Left hindlimb (tissue), 1 donor: ENCODE measurements at regions not wholly inside any gene's neighbourhood (a gene's known extent, or its start where the extent isn't known, plus 50 kb on each side); places are given as distances from the start of the nearest gene placed in this dataset.

ENCODE experiments used
- DNase-seq: peaks from one replicate; pipeline ENCODE4 v3.0.0-alpha.2; 2018

- no peak for DNase-seq
Observed at GRCh38 chr6:139920776-139921100, 546.3 kb upstream of the CITED2 start.

- no peak for DNase-seq
Observed at GRCh38 chr6:139920027-139920775, 545.8 kb upstream of the CITED2 start.

- DNase-seq, result no peak
Observed at GRCh38 chr6:139919107-139920026, 544.9 kb upstream of the CITED2 start.

- no peak for DNase-seq
Observed at GRCh38 chr6:139917951-139918630, 543.6 kb upstream of the CITED2 start.

- no peak for DNase-seq
Observed at GRCh38 chr6:139914910-139915309, 540.5 kb upstream of the CITED2 start.

GRCh38 chr6:139912735-139913400 lies 538.4 kb upstream of the CITED2 start:
- no peak for DNase-seq

GRCh38 chr6:139909992-139910391 lies 535.5 kb upstream of the CITED2 start:
- no peak for DNase-seq

- DNase-seq, result no peak
Observed at GRCh38 chr6:139905404-139906052, 531.1 kb upstream of the CITED2 start.

GRCh38 chr6:139904568-139904967 lies 530.1 kb upstream of the CITED2 start:
- no peak for DNase-seq

- DNase-seq, result no peak
Observed at GRCh38 chr6:139904158-139904533, 529.7 kb upstream of the CITED2 start.

- DNase-seq, result no peak
Observed at GRCh38 chr6:139903411-139904157, 529.1 kb upstream of the CITED2 start.

GRCh38 chr6:139895205-139895793 lies 520.9 kb upstream of the CITED2 start:
- DNase-seq, result no peak

GRCh38 chr6:139894271-139894670 lies 519.8 kb upstream of the CITED2 start:
- no peak for DNase-seq

- DNase-seq, result no peak
Observed at GRCh38 chr6:139891471-139891870, 517.0 kb upstream of the CITED2 start.

- DNase-seq, result no peak
Observed at GRCh38 chr6:139888681-139889122, 514.3 kb upstream of the CITED2 start.

- no peak for DNase-seq
Observed at GRCh38 chr6:139887275-139887674, 512.8 kb upstream of the CITED2 start.

GRCh38 chr6:139886396-139886795 lies 511.9 kb upstream of the CITED2 start:
- no peak for DNase-seq

GRCh38 chr6:139885909-139886308 lies 511.5 kb upstream of the CITED2 start:
- no peak for DNase-seq

GRCh38 chr6:139883776-139884175 lies 509.3 kb upstream of the CITED2 start:
- DNase-seq, result no peak

- DNase-seq, result no peak
Observed at GRCh38 chr6:139882977-139883728, 508.7 kb upstream of the CITED2 start.

- no peak for DNase-seq
Observed at GRCh38 chr6:139882234-139882633, 507.8 kb upstream of the CITED2 start.
